ENCODE measurements at regions not wholly inside any gene's neighbourhood (a gene's known extent, or its start where the extent isn't known, plus 50 kb on each side); places are given as distances from the start of the nearest gene placed in this dataset.

DNA sequence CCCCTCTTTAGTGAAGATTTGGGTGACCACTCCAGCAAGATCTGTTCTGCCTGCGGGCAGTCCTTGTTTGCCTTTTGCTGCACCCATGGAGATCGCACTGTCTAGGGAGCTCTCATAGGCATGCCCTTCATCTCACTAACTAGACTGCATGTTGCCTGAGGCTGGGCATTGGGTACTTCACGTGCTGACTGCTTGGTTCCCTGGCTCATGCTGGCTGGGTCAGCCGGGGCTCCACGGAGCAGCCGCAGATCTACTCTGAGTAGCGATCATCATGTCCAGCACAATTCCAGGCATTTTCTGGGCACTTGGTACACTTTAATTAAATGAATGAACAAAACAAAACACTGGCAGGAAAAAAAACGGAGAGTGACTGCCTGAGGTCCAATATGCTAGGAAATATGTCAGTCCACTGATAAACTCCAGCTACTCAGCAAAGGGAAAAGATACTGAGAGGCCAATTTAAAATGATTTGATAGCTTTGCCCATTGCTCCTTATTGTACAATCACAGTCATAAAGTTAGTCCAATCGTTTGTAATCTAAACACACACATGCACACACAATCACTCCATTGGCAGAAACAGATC, 220.3 kb downstream of the C1D start:
- no peak for DNase-seq

DNA sequence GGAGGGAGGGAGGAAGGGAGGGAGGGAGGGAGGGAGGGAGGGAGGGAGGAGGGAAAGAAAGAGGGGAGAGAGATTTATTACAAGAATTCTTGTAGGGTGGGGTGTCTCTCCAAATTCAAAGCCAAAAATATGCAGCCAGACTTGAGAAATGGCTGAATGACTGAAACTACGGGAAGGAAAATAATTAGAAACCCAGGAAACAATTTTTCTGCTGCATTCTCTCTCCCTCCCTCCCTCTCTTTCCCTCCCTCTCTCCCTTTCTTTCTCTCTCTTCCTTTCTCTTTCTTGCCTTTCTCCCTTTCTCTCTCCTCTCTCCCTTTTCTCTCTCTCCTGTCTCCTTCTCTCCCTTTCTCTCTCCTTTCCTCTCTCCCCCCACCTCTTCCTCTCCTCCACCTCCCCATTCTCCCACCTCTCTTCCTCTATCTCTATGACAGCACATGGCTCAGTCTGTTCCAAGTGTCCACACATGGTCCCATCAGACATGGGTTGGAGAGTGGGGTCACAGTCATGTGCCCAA, 218.7 kb downstream of the C1D start:
- DNase-seq: no peak

GRCh38 chr2:67845621-67846369, 217.0 kb downstream of the C1D start:
- DNase-seq: no peak

- DNase-seq: no peak
Observed at GRCh38 chr2:67846370-67847070, 216.3 kb downstream of the C1D start.

DNA sequence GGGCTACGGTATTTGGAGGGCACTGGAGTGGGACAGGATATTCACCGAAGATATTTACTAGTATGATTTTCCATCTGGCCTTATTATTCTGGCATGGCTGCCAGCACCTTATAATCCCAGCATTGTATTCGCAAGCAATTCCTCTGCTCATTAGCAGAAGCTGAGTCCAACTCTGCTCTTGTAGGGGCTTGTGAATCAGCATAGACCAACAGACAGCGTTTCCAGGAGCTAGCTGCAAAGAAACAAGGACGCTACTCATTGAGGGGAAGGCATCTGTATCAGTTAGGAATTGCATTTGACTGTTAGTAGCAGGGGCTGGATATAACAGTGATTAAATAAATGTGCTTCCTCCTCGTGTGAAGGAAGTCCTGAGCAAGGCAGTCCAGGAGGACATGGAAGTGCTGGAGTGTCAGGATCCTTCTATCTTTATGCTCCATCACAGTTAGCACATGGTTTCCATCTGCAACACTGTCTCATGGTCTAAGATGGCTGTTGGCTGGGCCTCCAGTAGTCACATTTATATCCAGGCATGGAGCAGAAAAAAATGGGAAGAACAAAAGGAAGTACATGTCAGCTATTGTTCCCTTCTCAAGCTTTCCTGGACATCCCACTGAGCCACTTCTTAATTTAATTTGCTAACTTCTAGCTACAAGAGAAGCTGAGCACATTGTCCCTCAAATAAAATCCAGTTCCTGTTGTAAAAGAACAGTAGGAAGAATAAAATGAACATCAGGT, 214.1 kb downstream of the C1D start:
- DNase-seq: no peak

- no peak for DNase-seq
Observed at GRCh38 chr2:67851016-67851415, 211.8 kb downstream of the C1D start.

GRCh38 chr2:67851956-67852824, 210.6 kb downstream of the C1D start:
- no peak for DNase-seq

GRCh38 chr2:67854103-67854743, 208.6 kb downstream of the C1D start:
- DNase-seq: no peak

DNA sequence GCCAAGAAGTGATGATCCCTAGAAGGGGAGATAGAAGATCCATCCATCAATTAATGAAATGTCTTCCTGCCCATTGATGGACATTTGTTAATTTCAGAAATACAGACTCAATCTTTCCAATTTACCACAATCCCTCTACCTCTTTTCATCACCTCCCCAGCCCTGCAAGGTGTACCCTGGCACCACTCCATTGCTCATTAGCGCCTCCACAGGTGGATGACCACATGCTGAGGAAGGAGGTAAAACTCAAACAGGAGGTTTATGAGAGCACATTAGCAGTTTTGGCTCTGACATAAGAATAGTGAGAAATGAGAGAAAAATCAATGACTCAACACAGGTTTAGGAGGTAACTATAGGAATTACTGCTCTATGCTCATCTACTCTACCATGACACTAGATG, 208.0 kb downstream of the C1D start:
- DNase-seq: no peak

- DNase-seq: no peak
Observed at GRCh38 chr2:67856866-67857265, 205.9 kb downstream of the C1D start.

DNA sequence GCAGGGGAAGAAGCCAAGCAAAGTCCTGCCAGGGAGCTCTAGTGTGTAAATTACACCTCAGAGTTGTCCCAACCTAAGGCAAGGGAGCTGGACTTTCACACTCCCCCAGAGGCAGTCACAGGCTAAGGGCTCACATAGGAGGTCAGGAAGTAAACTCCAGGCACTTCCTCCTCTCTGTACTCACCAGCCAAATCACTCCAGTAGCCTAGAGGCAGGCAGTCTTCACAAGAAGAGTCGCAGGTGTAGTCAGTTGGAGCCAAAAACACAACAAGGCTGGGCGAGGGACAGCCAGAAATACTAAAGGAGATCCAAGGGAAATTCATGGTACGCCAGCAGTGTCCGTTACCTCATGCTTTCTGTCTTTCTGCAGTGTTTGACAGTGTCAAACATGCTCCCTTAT, 205.0 kb downstream of the C1D start:
- no peak for DNase-seq

GRCh38 chr2:67858886-67859285, 203.9 kb downstream of the C1D start:
- no peak for DNase-seq

- DNase-seq: no peak
Observed at GRCh38 chr2:67865917-67866316, 196.9 kb downstream of the C1D start.

- no peak for DNase-seq
Observed at GRCh38 chr2:67867735-67868134, 195.1 kb downstream of the C1D start.

DNA sequence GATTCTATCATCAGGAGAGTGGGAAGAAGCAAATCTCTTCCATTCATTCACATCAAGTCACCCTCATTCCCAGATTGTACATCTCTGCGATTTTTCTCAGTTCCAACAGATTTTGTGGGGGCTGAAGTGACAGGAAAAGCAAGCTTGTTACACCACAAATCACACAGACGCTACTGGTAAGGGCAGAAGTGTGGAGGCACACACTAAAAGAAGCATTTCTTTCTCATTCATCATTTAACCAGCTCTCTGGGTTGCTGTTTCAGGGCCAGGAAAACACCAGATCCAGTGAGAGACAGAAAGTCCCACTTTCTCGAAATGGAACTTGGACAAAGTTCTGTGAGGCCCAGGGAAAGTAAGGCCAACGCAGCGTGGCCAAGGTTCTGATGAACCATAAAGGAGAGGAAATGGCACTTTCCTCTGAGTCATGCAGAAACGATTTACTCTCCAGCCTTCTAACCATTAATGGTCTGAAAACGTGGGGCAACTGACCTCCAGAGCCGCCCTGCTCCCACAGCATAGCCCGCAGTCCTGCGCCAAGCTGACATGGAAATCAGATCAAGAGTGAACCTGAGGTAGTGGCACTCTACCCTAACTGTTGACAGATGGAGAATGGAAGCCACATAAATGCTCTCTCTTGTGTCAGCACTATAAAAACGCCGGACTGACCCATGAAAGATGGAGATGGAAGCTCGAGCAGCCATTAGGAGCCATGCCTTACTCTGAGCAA, 191.0 kb downstream of the C1D start:
- DNase-seq: no peak

DNA sequence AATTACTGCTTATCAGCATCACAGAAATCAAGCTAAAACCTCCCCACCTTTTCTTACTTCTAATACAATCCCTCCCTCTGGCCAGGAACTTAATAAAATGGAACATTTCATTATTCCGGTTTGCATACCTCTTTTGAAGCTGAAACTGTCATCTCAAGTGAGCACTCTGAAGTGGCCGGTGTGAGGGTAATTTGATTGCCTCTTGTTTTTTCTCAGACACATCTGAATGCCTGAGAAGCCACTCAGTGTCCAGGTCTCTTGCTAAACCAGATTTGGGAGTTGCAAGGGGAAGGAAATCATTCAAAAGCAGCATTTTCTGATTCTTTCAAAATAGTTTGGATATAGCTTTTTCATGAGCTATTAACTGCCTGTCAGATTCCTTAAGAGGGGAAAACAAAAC, 190.3 kb downstream of the C1D start:
- no peak for DNase-seq

- no peak for DNase-seq
Observed at GRCh38 chr2:67873916-67874315, 188.9 kb downstream of the C1D start.

DNA sequence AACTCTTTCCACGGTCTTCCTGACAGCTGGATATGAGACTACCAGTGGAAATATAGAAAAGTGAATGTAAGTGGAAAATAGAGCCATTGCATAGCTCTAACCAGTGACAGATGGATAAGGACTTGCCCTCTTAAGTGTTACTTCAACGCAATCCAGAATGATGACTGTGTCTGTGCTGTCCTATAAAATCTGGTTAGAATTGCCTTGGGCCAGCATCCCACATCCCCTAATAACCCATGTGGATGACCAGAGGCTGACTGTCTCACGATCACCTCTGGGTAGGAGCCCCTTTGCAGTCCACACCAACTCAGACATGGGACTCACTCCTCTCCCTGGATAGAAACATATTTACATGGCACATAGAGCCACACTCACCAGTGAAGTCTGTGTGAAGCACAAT, 186.6 kb downstream of the C1D start:
- DNase-seq: no peak

GRCh38 chr2:67877301-67877700, 185.5 kb downstream of the C1D start:
- DNase-seq: no peak

GRCh38 chr2:67878743-67879142, 184.1 kb downstream of the C1D start:
- no peak for DNase-seq
